H54 (cell line): ENCODE measurements at regions not wholly inside any gene's neighbourhood (a gene's known extent, or its start where the extent isn't known, plus 50 kb on each side); places are given as distances from the start of the nearest gene placed in this dataset.
"Not testable (repeated sequence)": the region's sequence is repeated elsewhere in the genome, so short reads cannot be mapped to it uniquely, and the experiment has no call there.

ENCODE experiments used
- DNase-seq: peaks from one replicate; pipeline ENCODE4 v3.0.0; 2011; ENCODE audit warnings: low spot score, mixed read lengths; ENCODE audit not compliant: insufficient read length
- FAIRE-seq: peaks from 3 replicates; lab custom pipeline; 2011; peaks lifted over from hg19 to GRCh38; lab: Jason Lieb, UNC
- POLR2A ChIP-seq: IDR thresholded peaks from 2 replicates; pipeline ENCODE4 v1.6.1; 2011; ENCODE audit warnings: low read depth, mild to moderate bottlenecking, low read length

GRCh38 chr15:79606831-79607355 lies 174.8 kb downstream of the MINAR1 start:
- FAIRE-seq (no peak), DNase-seq (no peak)
- TF ChIP-seq POLR2A: no peak

GRCh38 chr15:79608066-79608864 lies 176.1 kb downstream of the MINAR1 start:
- no peak for FAIRE-seq
- TF ChIP-seq POLR2A: no peak

GRCh38 chr15:79609506-79609905 lies 177.4 kb downstream of the MINAR1 start:
- no peak for TF ChIP-seq POLR2A
- FAIRE-seq (no peak), DNase-seq (no peak)

More at GRCh38 chr15:79608066-79608864, 176.1 kb downstream of the MINAR1 start:
- DNase-seq: no peak

DNA sequence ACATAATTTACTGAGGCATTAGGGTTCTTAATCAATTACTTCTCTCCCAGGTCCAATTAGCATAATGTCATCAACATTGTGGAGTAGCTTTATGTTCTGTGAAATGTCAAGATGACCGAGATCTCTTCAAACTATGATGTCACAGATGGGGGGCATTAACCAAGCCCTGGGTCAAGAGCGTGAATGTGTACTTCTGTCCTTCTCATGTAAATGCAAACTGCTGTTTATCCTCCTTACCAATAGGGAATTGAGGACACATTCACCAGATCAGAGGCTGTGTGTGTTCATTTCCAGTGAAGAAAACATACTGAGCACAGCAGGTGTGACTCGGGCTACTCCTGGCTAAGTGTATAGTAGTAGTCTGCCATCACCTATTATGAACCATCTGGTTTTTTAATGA lies 177.9 kb downstream of the MINAR1 start:
- no peak for FAIRE-seq
- no peak for TF ChIP-seq POLR2A
- DNase-seq: no peak

DNA sequence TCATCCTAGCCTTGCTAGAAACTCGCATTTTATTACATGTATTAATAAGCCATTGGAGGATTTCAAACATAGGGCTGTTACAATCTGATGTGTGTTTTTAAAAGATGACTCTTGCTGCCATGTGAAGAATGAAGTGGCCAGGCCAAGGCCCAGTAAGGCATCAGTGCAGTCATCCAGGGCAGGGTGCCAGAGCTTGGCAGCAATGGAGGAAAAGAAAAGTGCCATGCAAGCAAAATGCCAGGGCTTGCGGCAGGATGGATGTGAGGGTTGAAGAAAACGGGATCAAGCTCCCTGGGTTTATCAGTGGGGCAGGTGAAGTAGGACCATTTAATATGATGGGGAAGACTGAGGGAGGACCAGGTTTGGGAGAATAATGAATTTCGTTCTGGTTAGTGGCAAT lies 183.6 kb downstream of the MINAR1 start:
- TF ChIP-seq POLR2A: no peak
- no peak for FAIRE-seq

DNA sequence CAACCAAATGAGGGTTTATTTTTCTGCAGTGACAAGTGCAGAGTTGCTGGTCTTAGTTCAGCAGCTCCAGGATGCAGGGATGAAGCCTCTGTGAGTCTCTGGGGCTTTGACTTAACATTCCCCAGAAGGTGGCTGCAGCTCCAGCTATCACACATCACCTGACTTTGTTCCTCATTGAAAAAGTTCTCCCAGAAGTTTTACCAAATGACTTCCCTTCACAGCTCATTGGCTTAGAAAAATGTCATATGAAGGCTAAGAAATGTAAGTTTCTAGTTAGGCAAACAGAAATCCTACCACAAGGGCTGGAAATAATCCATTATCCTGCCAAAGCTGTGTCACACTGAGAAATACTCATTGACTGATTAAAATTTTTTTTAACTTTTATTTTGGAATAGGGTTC lies 184.9 kb downstream of the MINAR1 start:
- no peak for TF ChIP-seq POLR2A
- FAIRE-seq (no peak), DNase-seq (no peak)

More for the DNA sequence above, 183.6 kb downstream of the MINAR1 start:
- no peak for DNase-seq

DNA sequence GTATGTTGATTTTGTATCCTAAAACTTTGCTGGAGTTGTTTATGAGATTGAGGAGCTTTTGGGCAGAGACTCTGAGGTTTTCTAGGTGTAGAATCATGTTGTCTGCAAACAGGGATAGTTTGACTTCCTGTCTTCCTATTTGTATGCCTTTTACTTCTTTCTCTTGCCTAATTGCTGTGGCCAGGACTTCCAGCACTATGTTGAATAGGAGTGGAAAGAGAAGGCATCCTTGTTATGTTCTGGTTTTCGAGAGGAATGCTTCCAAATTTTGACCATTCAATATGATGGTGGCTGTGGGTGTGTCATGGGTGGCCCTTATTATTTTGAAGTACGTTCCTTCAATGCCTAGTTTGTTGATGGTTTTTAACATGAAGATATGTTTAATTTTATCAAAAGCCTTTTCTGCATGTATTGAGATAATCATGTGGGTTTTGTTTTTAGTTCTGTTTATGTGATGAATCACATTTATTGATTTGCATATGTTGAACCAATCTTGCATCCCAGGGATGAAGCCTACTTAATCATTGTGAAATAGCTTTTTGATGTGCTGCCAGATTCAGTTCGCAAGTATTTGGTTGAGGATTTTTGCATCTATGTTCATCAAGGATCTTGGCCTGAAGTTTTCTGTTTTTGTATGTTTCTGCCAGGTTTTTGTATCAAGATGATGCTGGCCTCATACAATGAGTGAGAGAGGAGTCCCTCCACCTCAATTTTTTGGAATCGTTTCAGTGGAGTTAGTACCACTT lies 188.1 kb downstream of the MINAR1 start:
- FAIRE-seq (no peak), DNase-seq (no peak)
- TF ChIP-seq POLR2A: no peak

- not testable (repeated sequence) for FAIRE-seq, DNase-seq
These were observed 189.7 kb downstream of the MINAR1 start for GRCh38 chr15:79621805-79622204.

- TF ChIP-seq POLR2A: no peak
- FAIRE-seq: no peak
- no peak for DNase-seq
These were observed 191.4 kb downstream of the MINAR1 start for GRCh38 chr15:79623488-79623887.

GRCh38 chr15:79629687-79630086 lies 197.6 kb downstream of the MINAR1 start:
- DNase-seq (no peak), FAIRE-seq (no peak)
- TF ChIP-seq POLR2A: no peak

- no peak for FAIRE-seq
- DNase-seq: no peak
- TF ChIP-seq POLR2A: no peak
These were observed 200.3 kb downstream of the MINAR1 start for GRCh38 chr15:79632457-79632856.

DNA sequence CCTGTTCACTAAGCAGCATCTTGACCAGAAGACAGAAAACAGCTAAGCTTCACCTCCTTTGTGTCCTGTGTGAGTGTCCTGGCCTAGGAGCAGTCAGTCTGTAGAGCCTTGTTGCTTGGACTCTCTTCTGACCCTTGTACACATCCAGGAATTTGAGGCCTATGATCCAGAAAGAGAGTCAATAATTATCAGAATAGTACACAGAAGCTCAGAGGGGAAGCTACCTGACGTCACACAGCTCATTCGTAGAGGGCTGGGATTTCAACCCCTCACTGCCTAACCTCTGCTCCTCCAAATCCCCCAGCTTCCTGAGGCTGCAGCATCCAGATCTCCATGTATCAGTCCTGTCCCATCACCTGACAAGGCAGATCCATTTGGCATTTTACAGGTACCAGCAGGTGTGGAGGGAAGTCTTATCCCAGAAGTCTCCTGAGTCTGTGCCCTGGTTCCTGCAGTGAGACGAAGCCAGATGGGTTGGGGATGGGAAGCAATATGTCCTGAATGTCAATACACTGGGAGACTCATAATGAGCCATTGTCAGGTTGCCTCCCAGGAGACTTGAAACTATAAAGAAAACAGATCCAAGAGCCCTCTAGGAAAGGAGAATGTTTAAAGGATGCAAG lies 203.1 kb downstream of the MINAR1 start:
- no peak for TF ChIP-seq POLR2A
- DNase-seq (no peak), FAIRE-seq (no peak)

GRCh38 chr15:79635897-79636561 lies 203.9 kb downstream of the MINAR1 start:
- TF ChIP-seq POLR2A: no peak
- DNase-seq (no peak), FAIRE-seq (no peak)
